GM20000 (cell line): ENCODE measurements at regions not wholly inside any gene's neighbourhood (a gene's known extent, or its start where the extent isn't known, plus 50 kb on each side); places are given as distances from the start of the nearest gene placed in this dataset.

Source experiments
- DNase-seq: peaks from one replicate; pipeline ENCODE4 v3.0.0; 2012; ENCODE audit warnings: low spot score
- CTCF ChIP-seq: IDR thresholded peaks from 2 replicates; pipeline ENCODE4 v1.5.1; 2012; ENCODE audit warnings: mild to moderate bottlenecking, control low read depth; ENCODE audit errors: extremely low read depth, missing control alignments

- TF ChIP-seq CTCF, result no peak
- no peak for DNase-seq
These were observed 120.1 kb downstream of the RPS12 start for GRCh38 chr6:132934496-132934895.

- no peak for DNase-seq
- no peak for TF ChIP-seq CTCF
These were observed 122.3 kb downstream of the RPS12 start for GRCh38 chr6:132936646-132937045.

- peak; percentile 6 for DNase-seq
- peak; percentile 52 for TF ChIP-seq CTCF
These were observed 123.1 kb downstream of the RPS12 start for GRCh38 chr6:132937466-132937906.

GRCh38 chr6:132948889-132949288 lies 134.5 kb downstream of the RPS12 start:
- no peak for DNase-seq
- TF ChIP-seq CTCF, result no peak

GRCh38 chr6:132950566-132950965 lies 136.2 kb downstream of the RPS12 start:
- no peak for TF ChIP-seq CTCF
- DNase-seq, result no peak

GRCh38 chr6:132952031-132952867 lies 137.9 kb downstream of the RPS12 start:
- no peak for DNase-seq
- no peak for TF ChIP-seq CTCF

- no peak for TF ChIP-seq CTCF
- DNase-seq, result no peak
These were observed 138.6 kb downstream of the RPS12 start for GRCh38 chr6:132952986-132953385.
